GM19025 (cell line): ENCODE measurements at regions not wholly inside any gene's neighbourhood (a gene's known extent, or its start where the extent isn't known, plus 50 kb on each side); places are given as distances from the start of the nearest gene placed in this dataset.
"Not testable (repeated sequence)": the region's sequence is repeated elsewhere in the genome, so short reads cannot be mapped to it uniquely, and the experiment has no call there.

Source experiments
- ATAC-seq: cut with Tn5 transposase; IDR thresholded peaks from one replicate; pipeline ENCODE4 v1.9.1; 2021; ENCODE audit warnings: mild to moderate bottlenecking, low read depth, moderate library complexity; ENCODE audit not compliant: unreplicated experiment

GRCh38 chr6:74073429-74073828 is 377.4 kb downstream of the CD109 start:
- no peak for ATAC-seq

DNA sequence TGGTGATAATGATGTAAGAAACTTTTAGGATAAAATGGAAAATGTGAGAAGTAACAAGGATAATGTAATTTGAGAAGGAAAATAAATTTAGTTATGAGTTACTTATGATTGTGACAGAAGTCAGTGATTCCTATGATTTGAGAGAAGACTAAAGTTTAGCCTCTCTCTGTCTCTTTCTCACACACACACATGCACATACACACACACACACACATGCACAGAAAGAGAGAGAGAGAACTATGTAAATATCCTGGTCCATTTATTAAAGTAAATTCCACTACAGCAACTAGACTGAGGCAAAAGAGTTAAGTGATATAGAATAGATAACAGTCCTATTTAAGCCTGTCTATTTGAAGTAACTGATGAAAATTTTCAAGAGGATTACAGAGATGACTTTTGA is 375.2 kb downstream of the CD109 start:
- ATAC-seq: no peak

GRCh38 chr6:74070711-74071110 is 374.7 kb downstream of the CD109 start:
- no peak for ATAC-seq

GRCh38 chr6:74070091-74070490 is 374.1 kb downstream of the CD109 start:
- no peak for ATAC-seq

DNA sequence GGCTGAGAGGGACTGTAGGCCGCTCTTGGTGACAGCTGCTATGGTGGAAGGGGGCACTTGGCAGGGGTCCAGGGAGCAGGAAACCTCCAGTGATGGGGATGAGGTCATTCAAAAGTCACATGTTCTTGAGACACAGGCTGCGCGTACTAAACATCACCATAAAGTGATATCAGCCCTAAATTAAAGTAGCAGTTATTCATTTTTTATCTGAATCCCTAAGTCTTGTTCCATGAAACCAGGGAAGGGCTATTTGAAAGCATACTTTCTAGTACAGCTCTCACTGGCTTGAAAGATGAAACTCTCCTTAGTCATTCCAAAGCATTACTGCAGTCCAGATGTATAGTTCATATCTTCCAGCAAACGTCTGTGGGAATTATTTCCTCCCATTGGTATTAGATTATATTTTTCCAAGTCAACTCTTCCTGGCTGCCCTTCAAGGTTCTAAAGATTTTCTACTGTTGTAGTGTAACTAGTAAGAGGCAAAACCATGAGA is 373.1 kb downstream of the CD109 start:
- no peak for ATAC-seq

- ATAC-seq: no peak
These were observed 370.3 kb downstream of the CD109 start for GRCh38 chr6:74066168-74066871.

DNA sequence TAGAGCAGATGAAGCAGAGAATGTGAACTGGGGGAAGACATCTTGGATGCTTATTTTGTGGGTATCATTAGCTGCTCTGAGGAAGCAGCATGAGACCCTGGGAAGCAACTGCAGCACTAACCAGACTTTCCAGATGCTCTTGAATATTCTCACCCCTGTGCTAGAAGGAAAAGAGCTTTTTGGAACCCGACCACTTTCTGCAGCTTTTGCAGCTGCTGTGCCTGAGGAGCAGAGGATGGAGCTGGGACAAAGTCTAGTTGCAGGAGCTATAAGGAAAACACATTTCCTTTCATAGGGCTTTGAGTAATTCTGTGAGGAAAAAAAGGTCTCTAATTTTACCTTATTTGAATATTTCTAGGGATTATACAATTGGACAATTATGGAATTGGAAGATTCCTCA is 369.7 kb downstream of the CD109 start:
- ATAC-seq: no peak

DNA sequence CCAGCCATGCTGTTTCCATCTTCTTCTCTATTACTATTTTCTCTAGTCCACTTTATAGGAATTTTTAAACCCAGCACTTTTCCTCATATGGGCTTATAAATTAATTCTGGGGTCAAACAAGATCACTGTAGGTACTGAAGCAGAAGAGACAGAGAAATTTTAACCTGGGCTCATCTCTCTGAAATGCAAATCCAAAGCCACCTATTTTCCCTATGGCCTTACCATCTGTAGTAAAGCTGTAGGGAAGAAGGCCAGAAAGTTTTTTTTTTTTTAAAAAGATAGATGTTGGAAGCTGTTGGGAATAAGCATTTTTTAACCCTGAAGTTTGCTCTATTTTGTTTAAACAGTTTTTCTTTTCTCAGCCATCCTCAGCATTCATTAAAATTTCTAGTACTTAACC is 367.4 kb downstream of the CD109 start:
- no peak for ATAC-seq

DNA sequence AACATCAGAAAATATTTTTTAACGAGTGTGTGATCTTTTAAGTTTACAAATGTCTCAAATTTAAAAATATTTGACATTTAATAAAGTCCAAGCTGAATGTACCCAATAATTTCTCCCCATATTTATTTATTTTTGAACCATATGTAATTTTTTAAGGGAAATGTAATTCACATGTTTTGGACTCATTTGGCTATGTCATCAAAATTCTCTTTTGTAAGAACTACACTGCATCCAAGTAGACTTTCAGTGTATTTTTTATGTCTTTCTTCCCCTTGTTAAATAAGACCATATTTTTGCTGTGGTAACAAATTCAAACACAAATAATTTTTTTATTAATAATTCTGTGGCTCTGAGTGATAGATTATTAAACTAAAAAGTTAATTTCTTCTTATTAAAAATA is 365.2 kb downstream of the CD109 start:
- no peak for ATAC-seq

DNA sequence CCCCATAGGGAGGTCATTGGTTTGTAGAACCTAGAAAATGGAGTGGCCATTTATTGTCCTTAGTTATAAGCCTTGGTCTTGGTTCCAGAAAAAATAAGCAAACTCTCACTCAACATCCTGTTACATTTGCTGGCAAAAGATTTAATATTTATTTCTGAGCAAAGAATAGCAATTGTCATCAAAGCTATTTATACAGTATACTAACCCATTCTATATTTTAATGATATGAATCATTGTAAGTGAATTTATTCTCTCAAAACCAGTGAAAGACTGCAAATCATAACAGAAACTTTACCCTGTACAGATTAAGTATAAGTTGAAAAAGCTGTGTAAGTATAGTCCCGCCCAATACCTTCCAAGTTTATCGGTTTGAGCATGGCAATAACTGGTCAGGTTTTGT is 364.4 kb downstream of the CD109 start:
- no peak for ATAC-seq

- ATAC-seq: no peak
These were observed 362.6 kb downstream of the CD109 start for GRCh38 chr6:74058606-74059005.

- no peak for ATAC-seq
These were observed 361.3 kb downstream of the CD109 start for GRCh38 chr6:74057326-74057725.

DNA sequence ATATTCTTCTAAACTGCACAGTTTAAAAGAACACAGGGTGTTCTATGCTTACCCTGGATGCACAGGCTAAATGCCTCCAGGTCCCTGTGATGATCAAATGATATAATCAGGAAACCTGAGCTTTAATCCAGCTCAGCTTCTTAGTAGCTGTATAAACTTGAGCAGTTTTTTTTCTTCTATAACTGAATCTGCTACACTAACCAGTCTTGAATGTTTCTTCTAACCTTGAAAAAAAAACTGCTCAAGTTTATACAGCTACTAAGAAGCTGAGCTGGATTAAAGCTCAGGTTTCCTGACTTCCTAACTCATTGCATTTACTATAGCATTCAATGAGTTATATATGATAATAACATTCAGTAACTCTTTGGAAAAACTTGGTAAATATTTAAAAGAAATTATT is 358.2 kb downstream of the CD109 start:
- no peak for ATAC-seq

DNA sequence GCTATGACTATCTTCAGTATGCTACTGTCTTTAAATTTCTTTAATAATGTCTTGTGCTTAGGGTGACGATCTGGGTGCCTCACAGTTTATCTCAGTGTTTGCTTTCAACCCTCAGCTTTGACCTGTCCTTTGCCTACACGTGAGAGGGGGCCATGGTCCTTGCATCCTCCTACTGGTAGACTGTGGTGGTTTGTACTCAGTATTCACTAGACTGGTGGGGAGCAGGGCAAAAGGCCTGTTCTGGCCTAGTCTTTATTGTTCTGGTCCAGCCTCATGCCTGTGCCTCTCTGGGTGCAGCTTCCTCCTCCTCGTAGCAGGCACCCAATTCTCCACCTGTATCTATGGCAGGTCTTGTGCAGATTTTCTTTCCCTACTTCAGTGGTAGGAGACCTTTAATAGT is 354.9 kb downstream of the CD109 start:
- ATAC-seq: no peak

GRCh38 chr6:74048387-74048786 is 352.4 kb downstream of the CD109 start:
- ATAC-seq: no peak

- ATAC-seq: no peak
These were observed 348.6 kb downstream of the CD109 start for GRCh38 chr6:74044417-74045096.

GRCh38 chr6:74041420-74041819 is 345.4 kb downstream of the CD109 start:
- no peak for ATAC-seq

GRCh38 chr6:74018825-74019224 is 322.8 kb downstream of the CD109 start:
- no peak for ATAC-seq

DNA sequence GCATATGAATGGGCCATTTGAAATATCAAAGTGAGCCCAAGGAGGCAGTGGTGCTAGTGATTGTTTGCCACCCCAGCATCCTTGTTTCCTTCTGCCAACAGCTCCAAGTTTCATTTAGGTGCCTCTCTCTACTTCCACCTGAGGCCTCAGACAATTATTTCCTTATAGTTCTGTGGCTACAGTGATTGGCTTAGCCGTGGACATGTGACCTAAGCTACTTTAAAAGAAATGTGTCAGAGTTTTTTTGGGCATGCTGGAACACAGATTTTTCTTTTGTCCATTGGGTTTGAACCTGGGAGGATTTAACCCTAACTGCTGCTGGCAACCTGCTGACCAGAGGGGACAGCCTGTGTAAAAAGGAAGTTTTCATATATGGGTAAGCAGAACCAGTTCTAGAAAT is 319.4 kb downstream of the CD109 start:
- ATAC-seq: no peak

- no peak for ATAC-seq
These were observed 304.9 kb downstream of the CD109 start for GRCh38 chr6:74000666-74001490.

DNA sequence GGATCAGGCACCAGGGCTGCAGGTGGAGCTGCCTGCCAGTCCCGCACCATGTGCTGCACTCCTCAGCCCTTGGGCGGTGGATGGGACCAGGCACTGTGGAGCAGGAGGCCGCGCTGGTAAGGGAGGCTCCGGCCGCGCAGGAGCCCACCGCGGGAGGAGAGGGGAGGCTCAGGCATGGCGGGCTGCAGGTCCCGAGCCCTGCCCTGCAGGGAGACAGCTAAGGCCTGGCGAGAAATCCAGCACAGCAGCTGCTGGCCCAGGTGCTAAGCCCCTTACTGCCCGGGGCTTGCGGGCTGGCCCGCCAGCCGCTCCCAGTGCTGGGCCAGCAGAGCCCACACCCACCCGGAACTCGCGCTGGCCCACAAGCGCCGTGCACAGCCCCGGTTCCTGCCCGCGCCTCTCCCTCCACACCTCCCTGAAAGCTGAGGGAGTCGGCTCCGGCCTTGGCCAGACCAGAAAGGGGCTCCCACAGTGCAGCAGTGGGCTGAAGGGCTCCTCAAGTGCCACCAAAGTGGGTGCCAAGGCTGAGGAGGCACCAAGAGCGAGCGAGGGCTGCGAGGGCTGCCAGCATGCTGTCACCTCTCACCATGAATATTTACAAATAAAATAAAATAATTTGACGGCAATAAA is 294.7 kb downstream of the CD109 start:
- not testable (repeated sequence) for ATAC-seq
